NOMO-1 treated with dmso at 0.1 percent for 144 hours (cell line): ENCODE measurements at regions not wholly inside any gene's neighbourhood (a gene's known extent, or its start where the extent isn't known, plus 50 kb on each side); places are given as distances from the start of the nearest gene placed in this dataset.

Source experiments
- DNase-seq: peaks from one replicate; lab custom pipeline; 2025; ENCODE audit not compliant: unreplicated experiment; lab: John Stamatoyannopoulos, UW

- DNase-seq = no peak
Observed at GRCh38 chr5:71864730-71865601, 145.9 kb downstream of the CARTPT start.

GRCh38 chr5:71865665-71866320 is 146.7 kb downstream of the CARTPT start:
- no peak for DNase-seq

- DNase-seq = no peak
Observed at GRCh38 chr5:71872311-71872864, 153.3 kb downstream of the CARTPT start.

- no peak for DNase-seq
Observed at GRCh38 chr5:71873191-71873591, 154.1 kb downstream of the CARTPT start.

GRCh38 chr5:71874521-71874920 is 155.4 kb downstream of the CARTPT start:
- DNase-seq = no peak

- no peak for DNase-seq
Observed at GRCh38 chr5:71877511-71877910, 158.4 kb downstream of the CARTPT start.

GRCh38 chr5:71880536-71880935 is 161.5 kb downstream of the CARTPT start:
- no peak for DNase-seq

- DNase-seq = no peak
Observed at GRCh38 chr5:71882826-71883741, 164.0 kb downstream of the CARTPT start.

- DNase-seq = no peak
Observed at GRCh38 chr5:71883742-71884103, 164.6 kb downstream of the CARTPT start.

- no peak for DNase-seq
Observed at GRCh38 chr5:71884926-71885325, 165.9 kb downstream of the CARTPT start.

GRCh38 chr5:71886406-71886805 is 167.3 kb downstream of the CARTPT start:
- no peak for DNase-seq

- peak; percentile 45 for DNase-seq
Observed at GRCh38 chr5:71887680-71888079, 168.6 kb downstream of the CARTPT start.

GRCh38 chr5:71891406-71891805 is 172.3 kb downstream of the CARTPT start:
- DNase-seq = no peak

- no peak for DNase-seq
Observed at GRCh38 chr5:71891856-71892255, 172.8 kb downstream of the CARTPT start.

- DNase-seq = no peak
Observed at GRCh38 chr5:71892641-71893365, 173.7 kb downstream of the CARTPT start.

- DNase-seq = no peak
Observed at GRCh38 chr5:71893451-71893850, 174.4 kb downstream of the CARTPT start.

GRCh38 chr5:71894091-71894490 is 175.0 kb downstream of the CARTPT start:
- no peak for DNase-seq

GRCh38 chr5:71895546-71895945 is 176.5 kb downstream of the CARTPT start:
- DNase-seq = no peak

GRCh38 chr5:71899865-71900342 is 180.8 kb downstream of the CARTPT start:
- no peak for DNase-seq

- DNase-seq = no peak
Observed at GRCh38 chr5:71903808-71904207, 184.7 kb downstream of the CARTPT start.
